GM19328 (cell line): ENCODE measurements at regions not wholly inside any gene's neighbourhood (a gene's known extent, or its start where the extent isn't known, plus 50 kb on each side); places are given as distances from the start of the nearest gene placed in this dataset.
"Not testable (repeated sequence)": the region's sequence is repeated elsewhere in the genome, so short reads cannot be mapped to it uniquely, and the experiment has no call there.

Experiments used
- ATAC-seq: cut with Tn5 transposase; IDR thresholded peaks from one replicate; pipeline ENCODE4 v1.9.1; 2021; ENCODE audit warnings: mild to moderate bottlenecking, moderate library complexity; ENCODE audit not compliant: unreplicated experiment

- not testable (repeated sequence) for ATAC-seq
Measured at GRCh38 chr2:87500951-87501350, 246.9 kb upstream of the PLGLB2 start.

- ATAC-seq = not testable (repeated sequence)
Measured at GRCh38 chr2:87502948-87503347, 244.9 kb upstream of the PLGLB2 start.

GRCh38 chr2:87505239-87505638, 242.6 kb upstream of the PLGLB2 start:
- ATAC-seq = not testable (repeated sequence)

- not testable (repeated sequence) for ATAC-seq
Measured at GRCh38 chr2:87505909-87506308, 242.0 kb upstream of the PLGLB2 start.

GRCh38 chr2:87507378-87508348, 240.2 kb upstream of the PLGLB2 start:
- ATAC-seq = not testable (repeated sequence)

GRCh38 chr2:87511195-87511778, 236.6 kb upstream of the PLGLB2 start:
- not testable (repeated sequence) for ATAC-seq

GRCh38 chr2:87512864-87513530, 234.9 kb upstream of the PLGLB2 start:
- ATAC-seq = not testable (repeated sequence)

GRCh38 chr2:87514034-87514433, 233.9 kb upstream of the PLGLB2 start:
- peak; percentile 47 for ATAC-seq

GRCh38 chr2:87514515-87514914, 233.4 kb upstream of the PLGLB2 start:
- not testable (repeated sequence) for ATAC-seq

- not testable (repeated sequence) for ATAC-seq
Measured at GRCh38 chr2:87515226-87515625, 232.7 kb upstream of the PLGLB2 start.

- not testable (repeated sequence) for ATAC-seq
Measured at GRCh38 chr2:87515875-87516274, 232.0 kb upstream of the PLGLB2 start.

- ATAC-seq = not testable (repeated sequence)
Measured at GRCh38 chr2:87516369-87516967, 231.4 kb upstream of the PLGLB2 start.

GRCh38 chr2:87517438-87517837, 230.4 kb upstream of the PLGLB2 start:
- ATAC-seq = not testable (repeated sequence)

GRCh38 chr2:87518066-87518465, 229.8 kb upstream of the PLGLB2 start:
- ATAC-seq = not testable (repeated sequence)

- not testable (repeated sequence) for ATAC-seq
Measured at GRCh38 chr2:87518547-87518946, 229.3 kb upstream of the PLGLB2 start.

- not testable (repeated sequence) for ATAC-seq
Measured at GRCh38 chr2:87519158-87520011, 228.5 kb upstream of the PLGLB2 start.

- ATAC-seq = not testable (repeated sequence)
Measured at GRCh38 chr2:87521057-87521456, 226.8 kb upstream of the PLGLB2 start.

GRCh38 chr2:87521489-87521888, 226.4 kb upstream of the PLGLB2 start:
- not testable (repeated sequence) for ATAC-seq

- not testable (repeated sequence) for ATAC-seq
Measured at GRCh38 chr2:87524619-87525188, 223.2 kb upstream of the PLGLB2 start.
